ENCODE measurements at regions not wholly inside any gene's neighbourhood (a gene's known extent, or its start where the extent isn't known, plus 50 kb on each side); places are given as distances from the start of the nearest gene placed in this dataset.
"Not testable (repeated sequence)": the region's sequence is repeated elsewhere in the genome, so short reads cannot be mapped to it uniquely, and the experiment has no call there.

DNA sequence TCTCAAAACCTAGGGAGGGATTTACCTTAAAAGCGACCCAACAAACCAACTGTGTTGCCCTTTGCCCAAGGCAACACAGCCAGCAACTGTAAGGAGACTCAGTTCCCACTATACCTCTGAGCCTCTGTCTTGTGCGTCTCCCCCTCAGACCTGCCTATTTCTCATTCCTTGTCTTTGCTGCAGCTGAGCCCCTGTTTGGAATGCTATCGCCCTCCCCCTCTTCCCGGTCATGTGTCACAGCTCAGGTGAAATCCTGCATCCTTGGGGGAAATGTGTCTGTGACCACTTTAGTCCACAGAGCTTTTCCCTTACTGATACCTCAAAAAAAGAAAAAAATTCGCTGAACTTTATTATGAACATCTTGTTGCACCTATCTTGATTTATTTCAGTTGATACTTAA lies 52.0 kb upstream of the LRIG1 start:
- DNase-seq (no peak), ATAC-seq (ENCODE audit: poor library complexity) (no peak)
- intact Hi-C loops (cut with DNase I), result no loop called here

DNA sequence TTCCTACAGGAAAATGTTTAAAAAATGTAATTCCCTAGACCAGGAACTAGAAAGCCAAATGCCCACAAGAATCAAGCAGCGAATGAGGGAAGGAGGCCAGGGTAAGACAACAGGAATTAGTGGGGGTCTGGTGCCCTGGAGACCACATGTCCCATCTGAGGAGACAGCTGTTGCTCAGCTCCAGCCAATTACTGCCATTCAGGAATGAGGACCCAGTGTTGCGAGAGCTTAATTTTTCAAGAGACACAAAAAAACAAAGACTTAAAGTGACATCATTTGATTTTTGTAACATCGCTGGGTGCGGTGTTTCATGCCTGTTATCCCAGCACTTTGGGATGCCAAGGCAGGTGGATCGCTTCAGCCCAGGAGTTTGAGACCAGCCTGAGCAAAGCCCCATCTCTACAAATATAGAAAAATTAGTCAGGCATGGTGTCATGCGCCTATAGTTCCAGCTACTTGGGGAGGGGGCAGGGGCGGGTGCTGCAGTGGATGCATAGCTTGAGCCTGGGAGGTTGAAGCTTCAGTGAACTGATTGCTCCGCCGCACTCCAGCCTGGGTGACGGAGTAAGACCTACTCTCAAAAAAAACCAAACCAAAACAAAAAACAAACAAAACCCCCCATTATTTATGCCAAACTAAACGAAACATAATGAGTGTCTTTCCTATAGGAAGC lies 52.8 kb upstream of the LRIG1 start:
- intact Hi-C loops (cut with DNase I), result no loop called here
- no peak for ATAC-seq (ENCODE audit: poor library complexity)
- no peak for DNase-seq

DNA sequence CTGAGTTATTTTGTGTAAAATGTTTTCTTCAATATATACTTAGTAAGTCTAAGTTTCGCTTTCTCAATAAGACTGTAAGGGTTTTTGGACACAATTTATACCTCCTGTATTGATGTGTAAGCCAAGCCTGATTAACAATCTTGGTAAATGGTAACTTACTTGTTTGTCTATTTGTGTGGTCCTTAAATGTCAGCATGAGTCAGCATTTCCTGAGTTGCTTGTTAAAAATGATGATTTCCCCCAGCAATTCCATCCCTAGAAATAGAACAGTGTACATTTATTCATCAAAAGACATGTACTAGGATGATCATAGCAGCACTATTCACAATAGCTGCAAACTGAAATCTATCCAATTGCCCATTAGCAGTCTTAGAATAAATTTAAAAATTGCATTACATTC lies 53.4 kb upstream of the LRIG1 start:
- intact Hi-C loops (cut with DNase I), result no loop called here
- ATAC-seq (ENCODE audit: poor library complexity) (no peak), DNase-seq (no peak)

DNA sequence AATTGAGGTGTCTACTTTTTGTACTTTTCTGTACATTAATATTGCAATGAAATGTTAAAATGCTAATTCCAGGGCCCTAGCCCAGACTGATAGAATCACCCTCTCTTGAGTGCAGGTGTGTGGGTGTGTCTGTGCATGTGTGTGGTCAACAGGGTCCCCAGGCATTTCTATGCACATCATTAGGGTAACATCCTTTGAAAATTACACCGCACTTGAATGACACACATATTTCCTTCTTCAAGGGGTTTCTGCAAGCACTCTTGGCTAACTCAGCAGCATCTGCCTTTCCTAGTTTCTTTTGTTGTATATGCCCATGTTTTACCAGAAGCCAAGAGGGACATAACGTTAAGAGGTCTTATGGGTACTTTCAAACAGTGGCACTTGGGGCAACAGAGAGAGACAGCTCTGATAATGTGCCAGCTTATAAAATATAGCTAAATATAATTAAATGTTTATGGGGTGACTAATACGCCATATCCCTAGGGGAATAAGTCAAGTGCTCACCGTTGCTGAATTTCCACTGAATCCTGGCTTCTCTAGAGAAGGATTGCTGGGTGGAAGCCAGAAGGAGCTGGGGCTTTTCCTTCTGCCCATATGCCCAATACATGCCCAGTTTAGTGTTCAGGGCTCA lies 54.5 kb upstream of the LRIG1 start:
- no peak for ATAC-seq (ENCODE audit: poor library complexity)
- intact Hi-C loops (cut with DNase I), result no loop called here

DNA sequence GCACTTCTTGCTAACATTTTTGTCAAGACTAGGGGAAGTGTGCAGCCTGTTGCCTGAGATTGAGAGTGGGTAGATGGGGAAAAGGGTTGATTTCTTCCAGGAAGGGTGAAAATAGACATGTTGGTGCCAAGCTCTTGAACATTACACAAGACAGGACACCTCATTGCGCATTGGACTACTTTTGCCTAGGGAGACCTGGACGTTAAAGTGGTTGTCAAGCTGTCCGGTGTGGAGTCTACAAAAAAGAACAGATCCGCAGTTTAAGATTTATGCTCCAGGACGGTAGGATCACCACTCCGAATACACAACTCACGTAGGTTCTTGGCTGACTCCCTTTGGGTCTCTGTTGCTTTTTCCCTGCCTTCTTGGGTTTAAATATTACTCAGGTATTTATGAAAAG lies 56.3 kb upstream of the LRIG1 start:
- intact Hi-C loops (cut with DNase I), result no loop called here
- DNase-seq (no peak), ATAC-seq (ENCODE audit: poor library complexity) (no peak)

More for the DNA sequence above, 54.5 kb upstream of the LRIG1 start:
- DNase-seq, result no peak

DNA sequence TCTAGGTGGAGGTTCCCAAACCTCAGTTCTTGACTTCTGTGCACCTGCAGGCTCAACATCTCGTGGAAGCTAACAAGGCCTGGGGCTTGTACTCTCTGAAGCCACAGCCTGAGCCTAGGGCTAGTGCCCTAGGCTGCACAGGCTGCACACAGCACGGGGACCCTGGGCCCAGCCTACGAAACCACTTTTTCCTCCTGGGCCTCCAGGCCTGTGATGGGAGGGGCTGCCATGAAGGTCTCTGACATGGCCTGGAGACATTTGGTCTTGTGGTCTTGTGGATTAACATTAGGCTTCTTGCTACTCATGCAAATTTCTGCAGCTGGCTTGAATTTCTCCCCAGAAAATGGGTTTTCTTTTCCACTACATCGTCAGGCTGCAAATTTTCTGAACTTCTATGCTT lies 59.1 kb upstream of the LRIG1 start:
- intact Hi-C loops (cut with DNase I); ATAC-seq (ENCODE audit: poor library complexity); DNase-seq: not testable (repeated sequence)

DNA sequence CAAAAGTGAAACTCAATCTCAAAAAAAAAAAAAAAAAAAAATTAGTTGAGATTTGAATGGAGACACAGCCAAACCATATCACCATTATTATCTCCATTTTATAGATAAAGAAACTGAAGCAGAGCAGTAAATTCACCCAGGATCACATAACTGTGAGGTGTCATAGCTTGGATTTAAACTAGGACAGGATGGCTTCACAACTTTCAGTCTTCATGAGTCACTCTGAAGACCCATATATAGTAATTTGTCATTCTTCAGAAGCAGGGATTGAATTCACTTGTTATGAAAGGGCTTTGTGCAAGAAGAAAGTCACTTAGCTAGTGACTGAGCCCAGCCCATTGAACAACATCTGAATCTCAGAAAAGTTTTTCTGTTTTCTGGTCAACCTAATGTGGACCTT lies 60.5 kb upstream of the LRIG1 start:
- ATAC-seq (ENCODE audit: poor library complexity), result no peak
- intact Hi-C loops (cut with DNase I), result no loop called here
- no peak for DNase-seq

DNA sequence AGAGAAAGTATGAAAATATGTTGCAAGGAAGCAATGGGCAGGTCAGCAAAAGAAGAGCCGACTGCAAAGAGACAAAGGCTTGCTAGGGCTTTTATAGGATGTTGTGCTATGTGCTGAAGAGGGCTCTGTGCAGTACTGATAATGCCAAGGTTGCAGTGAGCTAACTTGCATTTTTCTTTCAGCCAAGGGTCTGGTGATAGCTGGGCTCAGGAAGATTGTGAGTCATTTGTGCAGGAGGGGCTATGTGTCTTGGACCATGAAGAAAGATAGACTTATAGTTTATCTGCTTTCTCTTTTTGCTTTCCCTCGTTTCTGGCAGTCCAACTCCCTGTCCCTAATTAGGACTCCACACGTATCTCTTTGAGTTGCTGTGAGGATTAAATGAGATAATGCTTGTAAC lies 64.5 kb upstream of the LRIG1 start:
- intact Hi-C loops (cut with DNase I), result no loop called here
- no peak for DNase-seq
- ATAC-seq (ENCODE audit: poor library complexity), result no peak

DNA sequence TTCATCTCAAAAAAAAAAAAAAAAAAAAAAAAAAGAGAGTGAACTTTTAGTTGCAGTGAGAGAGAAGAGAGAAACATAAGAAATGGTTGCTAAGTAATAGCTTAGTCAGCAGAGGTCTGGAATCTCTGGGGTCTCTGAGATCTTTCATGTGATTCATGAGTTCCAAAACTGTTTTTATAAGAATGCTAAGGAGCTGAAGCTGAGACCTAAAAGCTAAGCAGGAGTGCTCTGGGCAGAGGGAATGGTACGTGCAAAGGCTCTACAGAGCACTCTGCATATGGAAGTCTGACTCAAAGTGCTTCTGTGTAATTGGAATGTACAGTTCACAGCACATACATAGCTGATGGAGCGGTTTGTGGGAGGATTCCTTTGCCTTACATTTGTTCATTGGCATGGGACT lies 66.3 kb upstream of the LRIG1 start:
- ATAC-seq (ENCODE audit: poor library complexity), result no peak
- intact Hi-C loops (cut with DNase I), result no loop called here
- DNase-seq, result no peak

DNA sequence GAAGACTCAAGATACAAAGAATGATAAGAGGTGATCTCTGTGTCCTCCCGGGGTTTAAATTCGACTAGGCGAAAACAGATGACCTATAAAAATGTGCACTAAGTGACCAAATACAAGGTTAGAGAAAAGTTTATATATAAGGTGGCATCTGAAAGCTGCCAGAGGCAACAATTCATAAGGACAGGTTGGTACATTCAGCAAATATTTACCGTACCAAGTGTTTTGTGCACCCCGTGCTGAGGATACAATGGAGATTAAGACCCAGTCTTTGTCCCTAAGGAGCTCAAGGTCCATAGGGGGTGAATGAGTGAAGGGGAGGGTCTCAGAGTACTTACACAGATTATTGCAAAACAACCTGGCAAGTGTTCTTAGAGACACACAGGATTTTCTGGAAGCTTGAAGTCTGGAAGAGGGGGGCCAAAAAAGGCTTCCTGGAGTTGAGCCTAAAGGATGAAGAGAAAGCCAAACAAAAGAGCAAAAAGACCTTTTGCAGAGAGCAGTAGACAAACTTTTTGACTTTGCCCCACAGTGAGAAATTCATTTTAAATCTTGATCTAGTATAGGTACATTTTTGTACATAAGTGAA lies 71.4 kb upstream of the LRIG1 start:
- DNase-seq (no peak), ATAC-seq (ENCODE audit: poor library complexity) (no peak)
- intact Hi-C loops (cut with DNase I), result no loop called here

DNA sequence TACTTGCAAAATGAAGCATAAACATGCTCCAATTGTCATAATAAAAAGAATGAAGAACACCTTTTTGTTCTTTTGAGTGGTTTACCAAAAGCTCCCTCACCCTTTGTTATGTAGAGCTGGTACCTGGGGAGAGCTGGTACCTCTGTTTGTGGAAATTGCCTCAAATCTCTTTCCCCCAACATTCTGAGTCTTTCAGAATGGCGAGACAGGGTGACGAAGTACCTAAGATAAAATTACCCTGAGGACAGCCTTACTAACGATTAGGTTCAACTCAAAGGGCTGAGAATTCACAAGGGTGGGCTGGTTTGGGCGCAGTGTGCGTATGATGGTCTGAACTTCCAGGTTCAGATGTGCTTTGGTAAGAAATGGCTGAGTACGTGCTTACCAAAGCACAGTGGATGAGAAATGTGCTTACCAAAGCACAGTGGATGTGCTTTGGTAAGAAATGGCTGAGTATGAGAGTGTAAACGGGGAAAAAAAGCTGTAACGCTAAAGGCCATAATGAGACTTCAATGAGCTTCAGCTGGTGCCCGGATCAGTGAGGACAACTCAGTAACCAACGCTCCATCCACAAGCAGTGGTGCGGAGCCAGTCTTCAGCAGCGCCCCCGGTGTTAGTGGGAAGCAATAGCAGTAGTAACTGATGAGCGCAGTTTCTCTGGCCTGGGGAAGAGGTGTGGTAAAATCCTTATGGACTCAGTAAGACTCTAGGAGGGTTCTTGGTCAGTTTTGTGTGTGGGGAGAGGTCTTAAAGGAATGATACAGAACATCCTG lies 72.3 kb upstream of the LRIG1 start:
- intact Hi-C loops (cut with DNase I), result no loop called here
- DNase-seq (no peak), ATAC-seq (ENCODE audit: poor library complexity) (no peak)

DNA sequence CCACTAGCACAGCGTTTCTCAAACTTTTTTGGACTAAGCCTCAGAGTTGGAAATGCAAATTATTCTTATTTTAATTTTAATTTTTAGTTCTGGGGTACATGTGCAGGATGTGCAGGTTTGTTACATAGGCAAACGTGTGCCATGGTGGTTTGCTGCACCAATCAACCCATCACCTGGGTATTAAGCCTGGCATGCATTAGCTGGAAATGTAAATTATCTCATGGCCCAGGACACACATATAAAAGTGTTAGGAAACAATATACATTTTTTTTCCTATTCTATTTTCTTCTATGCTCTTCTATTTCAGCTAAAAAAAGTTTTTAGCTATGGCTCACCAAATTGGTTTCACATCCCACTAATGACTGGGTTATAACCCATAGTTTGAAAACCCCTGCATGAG lies 73.3 kb upstream of the LRIG1 start:
- no peak for ATAC-seq (ENCODE audit: poor library complexity)
- DNase-seq, result no peak
- intact Hi-C loops (cut with DNase I), result no loop called here

DNA sequence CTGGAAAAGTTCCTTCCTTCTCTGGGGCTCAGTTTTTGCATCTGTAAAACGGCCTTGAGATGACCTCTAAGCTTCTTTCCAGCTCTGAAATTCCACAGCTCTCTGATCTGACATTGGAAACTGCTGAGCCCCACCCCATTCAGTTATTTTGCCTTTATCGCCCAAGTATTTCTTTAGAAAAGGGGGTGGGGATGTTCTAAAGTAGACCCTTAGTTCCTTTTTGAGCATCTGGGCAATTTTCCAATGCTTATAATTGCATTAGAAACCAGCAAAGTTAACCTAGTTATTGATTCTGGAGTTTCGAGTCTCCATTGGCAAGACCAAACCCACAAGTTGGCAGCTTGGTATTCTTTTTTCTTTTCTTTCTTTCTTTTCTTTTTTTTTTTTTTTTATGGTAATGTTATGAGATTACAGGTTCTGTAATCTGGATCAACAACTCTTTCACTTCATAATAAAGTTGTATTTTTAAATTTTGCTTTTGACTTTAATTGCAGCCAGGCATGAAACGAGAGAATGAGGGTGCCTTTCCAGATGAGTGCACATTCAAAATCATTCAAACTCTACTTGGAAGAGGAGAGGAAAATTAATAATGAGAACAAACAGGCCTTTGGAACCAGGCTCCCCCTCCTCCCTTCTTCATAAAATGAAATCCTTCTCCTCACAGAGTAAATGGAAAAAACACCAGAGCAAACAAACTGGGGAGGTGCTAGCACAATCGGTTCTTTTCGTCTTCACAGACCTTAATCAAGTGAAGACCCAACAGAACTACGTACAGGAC lies 76.8 kb upstream of the LRIG1 start:
- intact Hi-C loops (cut with DNase I), result no loop called here
- no peak for ATAC-seq (ENCODE audit: poor library complexity)
- no peak for DNase-seq

DNA sequence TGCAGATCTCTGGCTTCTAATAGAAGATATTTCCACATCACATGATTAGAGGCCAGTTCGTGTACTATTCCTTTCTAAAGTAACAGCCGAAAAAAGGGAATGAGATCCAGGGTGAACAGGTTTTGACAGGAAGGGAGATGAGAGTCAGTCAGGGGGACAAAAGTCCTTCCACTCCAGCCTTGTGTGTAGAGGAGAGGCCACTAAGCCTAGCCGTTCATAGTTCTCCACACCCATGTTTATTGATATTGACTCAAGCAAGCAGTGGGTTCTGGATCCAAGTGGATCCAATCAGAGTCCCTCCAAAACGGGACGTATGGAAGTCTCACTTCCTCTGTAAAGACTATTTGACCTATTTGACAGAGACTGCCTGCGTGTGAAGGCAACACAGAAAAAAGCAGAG lies 80.4 kb upstream of the LRIG1 start:
- DNase-seq, result no peak
- ATAC-seq (ENCODE audit: poor library complexity), result no peak
- intact Hi-C loops (cut with DNase I), result no loop called here

DNA sequence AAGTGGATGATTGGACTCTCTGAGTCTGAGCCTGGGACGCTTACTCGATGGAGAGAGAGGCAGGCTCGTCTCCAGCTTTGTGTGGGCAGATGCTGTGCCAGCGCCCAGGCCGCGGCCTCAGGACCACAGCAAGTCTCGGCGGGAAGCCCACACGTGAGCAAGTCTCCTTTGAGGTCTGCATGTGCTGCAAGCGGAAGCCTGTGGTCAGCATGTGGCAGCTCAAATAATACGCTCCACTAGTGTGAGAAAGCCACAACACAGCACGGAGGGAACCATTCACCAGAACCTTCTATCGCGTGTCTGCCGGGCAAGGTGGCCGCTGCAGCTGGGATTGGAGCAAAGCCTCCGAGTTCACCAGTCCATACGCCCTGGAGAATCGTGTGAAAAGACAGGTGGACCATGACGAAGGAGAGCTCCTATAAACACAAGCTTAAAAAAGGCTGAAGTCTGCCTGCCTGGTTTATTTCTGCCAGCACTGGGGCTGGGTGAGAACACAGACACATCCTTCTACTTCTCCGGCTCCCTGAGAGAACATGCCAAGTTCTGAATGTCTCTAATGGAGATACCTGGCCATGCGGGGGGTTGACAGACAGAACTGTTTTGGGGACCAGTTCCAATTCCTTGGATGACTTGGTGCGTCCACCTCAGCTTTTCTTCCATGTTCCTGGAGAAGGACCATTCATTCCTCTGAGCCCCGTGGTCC lies 82.0 kb upstream of the LRIG1 start:
- ATAC-seq (ENCODE audit: poor library complexity), result no peak

DNA sequence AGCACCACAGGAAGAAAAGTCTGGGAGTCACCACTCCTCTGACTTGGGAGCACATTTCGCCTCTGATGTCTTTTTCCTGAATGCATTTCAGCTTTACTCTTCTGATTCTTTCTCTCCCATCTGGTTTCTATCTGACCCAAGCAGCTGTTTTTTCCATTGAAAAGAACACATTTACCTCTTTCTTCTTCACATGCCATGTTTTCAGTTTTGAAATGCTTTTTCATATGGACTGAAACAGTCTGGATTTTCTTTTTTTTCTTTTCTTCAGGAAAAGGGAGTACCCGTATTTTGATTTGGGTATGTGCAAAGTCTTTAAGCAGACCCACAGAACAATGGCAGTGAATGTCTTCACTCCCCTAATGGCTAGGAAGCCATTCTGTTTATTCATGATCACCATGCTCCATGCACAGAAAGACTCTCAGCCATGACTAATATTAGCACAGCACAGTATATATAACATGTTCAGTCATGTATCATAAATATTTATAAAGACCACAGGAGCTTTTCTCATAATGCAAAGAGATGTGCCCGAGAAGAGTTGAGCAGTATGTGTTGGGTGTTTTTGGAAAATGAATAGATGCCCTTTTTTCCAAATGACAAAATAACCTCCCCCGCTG lies 82.7 kb upstream of the LRIG1 start:
- no peak for ATAC-seq (ENCODE audit: poor library complexity)
- no peak for DNase-seq
- intact Hi-C loops (cut with DNase I), result no loop called here

More for the DNA sequence above, 82.0 kb upstream of the LRIG1 start:
- DNase-seq, result no peak
- intact Hi-C loops (cut with DNase I), result no loop called here

DNA sequence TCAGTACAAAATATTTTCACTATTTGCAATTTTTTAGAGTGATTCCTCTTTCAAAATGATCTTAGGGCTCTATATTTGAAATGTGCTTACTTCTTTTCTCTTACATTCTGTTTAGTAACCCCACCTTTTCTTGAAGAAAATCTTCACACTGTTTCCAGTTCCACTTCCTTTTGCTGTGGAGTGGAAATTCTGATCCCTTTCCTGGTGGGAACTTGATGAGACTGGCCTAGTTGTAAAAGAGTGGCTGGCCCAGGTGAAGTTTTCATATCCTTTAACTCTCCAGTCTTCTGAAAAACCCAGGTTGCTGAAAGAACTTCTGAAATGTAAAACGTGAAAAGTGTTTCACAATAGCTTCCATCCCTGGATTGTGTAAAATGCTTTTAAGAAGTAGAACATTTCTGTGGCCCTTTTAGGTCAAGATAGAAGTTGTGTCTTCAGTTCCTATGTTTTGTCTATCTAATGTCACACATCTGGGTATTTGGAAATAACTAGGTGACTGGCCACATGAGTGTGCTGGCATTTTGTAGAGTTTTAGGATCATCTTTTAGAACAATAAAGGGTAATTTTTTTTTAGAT lies 84.8 kb upstream of the LRIG1 start:
- intact Hi-C loops (cut with DNase I), result no loop called here
- DNase-seq (no peak), ATAC-seq (ENCODE audit: poor library complexity) (no peak)

DNA sequence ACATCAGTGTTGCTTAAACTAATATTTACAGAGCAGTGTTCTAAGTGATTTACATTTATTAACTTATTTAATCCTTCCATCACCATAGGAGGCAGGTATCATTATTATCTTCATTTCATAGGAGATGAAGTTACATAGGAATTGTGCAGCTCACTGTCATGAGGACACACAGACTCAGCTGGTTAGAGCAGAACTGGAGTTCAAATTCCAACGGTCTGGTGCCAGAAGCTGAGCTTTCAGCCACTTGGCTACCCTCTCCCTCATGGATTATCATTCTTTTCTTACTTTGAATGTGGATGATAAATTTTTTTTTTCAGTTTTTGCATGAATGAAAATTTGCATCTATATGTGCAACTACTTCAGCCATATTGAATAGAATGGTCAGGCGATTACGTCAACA lies 86.0 kb upstream of the LRIG1 start:
- ATAC-seq (ENCODE audit: poor library complexity) (no peak), DNase-seq (no peak)
- intact Hi-C loops (cut with DNase I), result no loop called here

Data from Right ventricle myocardium superior (tissue), 1 donor.